DOHH2 (cell line): ENCODE measurements at regions not wholly inside any gene's neighbourhood (a gene's known extent, or its start where the extent isn't known, plus 50 kb on each side); places are given as distances from the start of the nearest gene placed in this dataset.

Experiments used
- H3F3A ChIP-seq: fragments of 200-600 bp; sonication (generic), shearing (Covaris generic); 2 replicates; pipeline ENCODE4 v1.6.0; 2016; ENCODE audit warnings: antibody characterized with exemption, mild to moderate bottlenecking; ENCODE audit not compliant: control insufficient read depth, insufficient read depth
- H3K27ac ChIP-seq: fragments of 200-600 bp; sonication (generic); 2 replicates; pipeline ENCODE4 v1.5.1; 2014; ENCODE audit warnings: low read depth, mild to moderate bottlenecking, low read length, moderate library complexity
- H3K27me3 ChIP-seq: fragments of 200-600 bp; sonication (generic); 2 replicates; pipeline ENCODE4 v1.6.1; 2014; ENCODE audit warnings: mild to moderate bottlenecking, low read length, mixed read lengths; ENCODE audit not compliant: control insufficient read depth
- H3K36me3 ChIP-seq: fragments of 200-600 bp; sonication (generic); 2 replicates; pipeline ENCODE4 v1.6.1; 2014; ENCODE audit warnings: mild to moderate bottlenecking, low read length, moderate library complexity, mixed read lengths; ENCODE audit not compliant: control insufficient read depth
- H3K4me1 ChIP-seq: fragments of 200-600 bp; sonication (generic); 2 replicates; pipeline ENCODE4 v1.6.1; 2014; ENCODE audit warnings: mild to moderate bottlenecking, low read length, mixed read lengths; ENCODE audit not compliant: control insufficient read depth
- H3K4me2 ChIP-seq: fragments of 200-600 bp; sonication (generic); 2 replicates; pipeline ENCODE4 v1.6.0; 2014; ENCODE audit warnings: mild to moderate bottlenecking, low read length, moderate library complexity
- H3K4me3 ChIP-seq: fragments of 200-600 bp; sonication (generic); 2 replicates; pipeline ENCODE4 v1.5.1; 2014; ENCODE audit warnings: mild to moderate bottlenecking, low read length, mixed read lengths
- H3K79me2 ChIP-seq: fragments of 200-600 bp; sonication (generic); 2 replicates; pipeline ENCODE4 v1.6.1; 2014; ENCODE audit warnings: mild to moderate bottlenecking, low read length, mixed read lengths; ENCODE audit not compliant: control insufficient read depth
- H3K9me2 ChIP-seq: fragments of 200-600 bp; sonication (generic); replicated peaks from 2 replicates; pipeline ENCODE4 v1.6.1; 2014; ENCODE audit warnings: mild to moderate bottlenecking, low read length, mixed read lengths; ENCODE audit not compliant: control insufficient read depth
- H3K9me3 ChIP-seq: fragments of 200-600 bp; sonication (generic); 2 replicates; pipeline ENCODE4 v1.6.1; 2014; ENCODE audit warnings: antibody characterized with exemption, low read length, mixed read lengths; ENCODE audit not compliant: control insufficient read depth, insufficient read depth
- H4K20me1 ChIP-seq: fragments of 200-600 bp; sonication (generic); 2 replicates; pipeline ENCODE4 v1.6.0; 2014; ENCODE audit warnings: low read depth, mild to moderate bottlenecking, antibody characterized with exemption, low read length, moderate library complexity; ENCODE audit not compliant: control insufficient read depth, insufficient read depth
- EZH2phosphoT487 ChIP-seq: fragments of 200-600 bp; sonication (generic); IDR thresholded peaks from 2 replicates; pipeline ENCODE4 v1.6.1; 2017; ENCODE audit warnings: borderline replicate concordance, mild to moderate bottlenecking, antibody characterized with exemption, low read length, moderate library complexity, mixed read lengths
- TF ChIP-seq, protein P1 (sequence below): fragments of 200-600 bp; sonication (generic); IDR thresholded peaks from one replicate; pipeline ENCODE4 v1.5.1; 2014; ENCODE audit warnings: antibody characterized with exemption, mild to moderate bottlenecking, low read depth, low read length; ENCODE audit not compliant: poor library complexity, severe bottlenecking

DNA sequence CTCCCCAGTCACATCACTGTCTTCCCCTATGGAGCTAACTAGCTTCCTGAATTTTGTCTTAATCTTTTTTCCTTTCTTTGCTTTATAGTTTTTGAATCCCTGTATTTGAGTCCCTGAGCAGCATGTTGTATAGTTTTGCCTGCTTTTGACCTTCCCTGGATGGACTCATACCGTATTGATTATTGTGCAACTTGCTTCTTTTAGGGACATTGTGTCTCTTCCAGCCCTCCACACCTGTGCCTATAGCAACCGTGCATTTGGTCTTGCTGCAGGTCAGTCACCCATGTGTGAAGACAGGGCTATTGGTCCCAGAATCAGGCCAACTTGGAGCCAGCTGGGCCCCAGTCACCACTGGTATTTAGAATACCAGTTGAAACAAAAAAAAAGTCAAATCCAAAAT, 158.9 kb upstream of the ADCY1 start:
- Histone ChIP-seq H4K20me1 (no peaks in the 10 kb centered on the region), H3K4me1 (no peaks in the 10 kb centered on the region), H3F3A (no peaks in the 10 kb centered on the region), H3K36me3 (no peaks in the 10 kb centered on the region), H3K9me2 (no peaks in the 10 kb centered on the region), H3K4me3 (no peak overlapping the region), H3K79me2 (no peaks in the 10 kb centered on the region), H3K27ac (no peak overlapping the region), H3K27me3 (no peaks in the 10 kb centered on the region), H3K9me3 (no peaks in the 10 kb centered on the region), H3K4me2 (no peak overlapping the region)
- TF ChIP-seq, protein P1, sequence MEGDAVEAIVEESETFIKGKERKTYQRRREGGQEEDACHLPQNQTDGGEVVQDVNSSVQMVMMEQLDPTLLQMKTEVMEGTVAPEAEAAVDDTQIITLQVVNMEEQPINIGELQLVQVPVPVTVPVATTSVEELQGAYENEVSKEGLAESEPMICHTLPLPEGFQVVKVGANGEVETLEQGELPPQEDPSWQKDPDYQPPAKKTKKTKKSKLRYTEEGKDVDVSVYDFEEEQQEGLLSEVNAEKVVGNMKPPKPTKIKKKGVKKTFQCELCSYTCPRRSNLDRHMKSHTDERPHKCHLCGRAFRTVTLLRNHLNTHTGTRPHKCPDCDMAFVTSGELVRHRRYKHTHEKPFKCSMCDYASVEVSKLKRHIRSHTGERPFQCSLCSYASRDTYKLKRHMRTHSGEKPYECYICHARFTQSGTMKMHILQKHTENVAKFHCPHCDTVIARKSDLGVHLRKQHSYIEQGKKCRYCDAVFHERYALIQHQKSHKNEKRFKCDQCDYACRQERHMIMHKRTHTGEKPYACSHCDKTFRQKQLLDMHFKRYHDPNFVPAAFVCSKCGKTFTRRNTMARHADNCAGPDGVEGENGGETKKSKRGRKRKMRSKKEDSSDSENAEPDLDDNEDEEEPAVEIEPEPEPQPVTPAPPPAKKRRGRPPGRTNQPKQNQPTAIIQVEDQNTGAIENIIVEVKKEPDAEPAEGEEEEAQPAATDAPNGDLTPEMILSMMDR = no peak
- TF ChIP-seq EZH2phosphoT487 = no peak

DNA sequence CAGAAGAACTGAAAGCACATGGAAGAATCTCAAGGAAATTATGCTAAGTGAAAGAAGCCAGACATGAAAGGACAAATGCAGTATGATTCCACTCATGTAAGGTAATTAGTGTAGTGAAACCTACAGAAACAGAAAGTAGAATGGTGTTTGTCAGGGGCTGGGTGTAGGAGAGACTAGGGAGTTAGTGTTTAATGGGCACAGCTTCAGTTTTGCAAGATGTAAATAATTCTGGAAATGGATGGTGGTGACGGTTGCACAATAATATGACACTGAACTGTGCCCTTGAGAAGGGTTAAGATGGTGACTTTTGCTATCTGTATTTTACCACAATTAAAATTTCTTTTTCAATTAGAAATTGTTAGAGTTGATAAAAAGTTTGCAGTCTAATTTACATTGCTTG, 157.3 kb upstream of the ADCY1 start:
- H3K9me3 ChIP-seq = no peaks in the 10 kb centered on the region
- no peaks in the 10 kb centered on the region for H3K36me3 ChIP-seq
- H3K9me2 ChIP-seq = no peaks in the 10 kb centered on the region
- no peaks in the 10 kb centered on the region for H3K79me2 ChIP-seq
- H3K27ac ChIP-seq = no peak overlapping the region
- no peaks in the 10 kb centered on the region for H4K20me1 ChIP-seq
- H3K4me1 ChIP-seq = no peaks in the 10 kb centered on the region
- H3K27me3 ChIP-seq = no peaks in the 10 kb centered on the region
- H3F3A ChIP-seq = no peaks in the 10 kb centered on the region
- TF ChIP-seq, protein P1 = no peak
- TF ChIP-seq EZH2phosphoT487 = no peak
- no peak overlapping the region for H3K4me2 ChIP-seq
- H3K4me3 ChIP-seq = no peak overlapping the region

DNA sequence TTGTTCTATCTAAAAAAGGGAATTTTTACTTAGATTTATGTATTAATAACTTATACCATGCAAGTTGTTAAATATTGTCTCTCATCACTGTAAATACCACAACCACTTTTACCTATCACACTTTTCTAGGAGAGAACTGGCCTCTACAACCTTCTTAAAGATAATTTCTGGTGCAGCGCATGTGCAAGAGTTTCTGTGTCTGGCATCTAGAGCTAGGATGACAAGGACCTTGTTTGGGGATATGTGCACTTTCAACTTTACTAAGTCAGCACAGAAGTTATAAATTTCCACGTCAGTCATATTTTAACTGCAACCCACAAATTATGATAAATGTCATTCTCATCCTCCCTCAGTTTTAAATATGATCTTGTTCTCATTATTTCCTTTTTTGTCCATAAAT, 156.9 kb upstream of the ADCY1 start:
- H3K79me2 ChIP-seq = no peaks in the 10 kb centered on the region
- H3K4me2 ChIP-seq = no peak overlapping the region
- no peaks in the 10 kb centered on the region for H3K36me3 ChIP-seq
- no peaks in the 10 kb centered on the region for H3K27me3 ChIP-seq
- no peaks in the 10 kb centered on the region for H3K9me3 ChIP-seq
- no peak overlapping the region for H3K4me3 ChIP-seq
- no peaks in the 10 kb centered on the region for H3K9me2 ChIP-seq
- no peak for TF ChIP-seq EZH2phosphoT487
- TF ChIP-seq, protein P1 = no peak
- H3K27ac ChIP-seq = no peak overlapping the region
- H3F3A ChIP-seq = no peaks in the 10 kb centered on the region
- no peaks in the 10 kb centered on the region for H3K4me1 ChIP-seq
- no peaks in the 10 kb centered on the region for H4K20me1 ChIP-seq

DNA sequence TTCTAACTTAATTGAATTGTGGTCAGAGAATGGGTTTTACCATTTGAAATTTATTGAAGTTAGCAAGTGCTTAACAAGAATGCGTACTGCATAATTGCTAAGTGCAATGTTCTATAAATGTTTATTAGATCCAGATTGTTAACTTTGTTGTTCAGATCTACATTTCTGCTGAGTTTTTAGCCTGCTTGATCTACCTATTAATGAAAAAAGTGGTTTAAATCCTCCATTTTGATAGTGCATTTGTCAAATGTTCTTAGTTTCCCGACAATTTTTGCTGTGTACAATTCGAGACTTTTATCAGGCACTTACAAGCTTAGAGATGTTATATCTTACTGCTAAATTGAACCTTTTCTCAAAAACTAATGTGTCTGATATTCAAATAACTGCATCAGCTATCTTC, 156.4 kb upstream of the ADCY1 start:
- Histone ChIP-seq H3K79me2 (no peaks in the 10 kb centered on the region), H3F3A (no peaks in the 10 kb centered on the region), H3K4me3 (no peak overlapping the region), H3K36me3 (no peaks in the 10 kb centered on the region), H3K27ac (no peak overlapping the region), H3K9me2 (no peaks in the 10 kb centered on the region), H4K20me1 (no peaks in the 10 kb centered on the region), H3K4me1 (no peaks in the 10 kb centered on the region), H3K27me3 (no peaks in the 10 kb centered on the region), H3K4me2 (no peak overlapping the region), H3K9me3 (no peaks in the 10 kb centered on the region)
- TF ChIP-seq, protein P1 = no peak
- no peak for TF ChIP-seq EZH2phosphoT487
